HepG2 (cell line): ENCODE measurements at regions not wholly inside any gene's neighbourhood (a gene's known extent, or its start where the extent isn't known, plus 50 kb on each side); places are given as distances from the start of the nearest gene placed in this dataset.
A peak's percentile ranks its signal among the peaks of the same experiment; 100 is the strongest.

Experiments
- ATAC-seq: fragments of 200-7000 bp; cut with Tn5 transposase; 3 replicates; pipeline ENCODE4 v1.9.1; 2020; ENCODE audit warnings: mild to moderate bottlenecking, moderate library complexity
- BruUV-seq: library from RNA; stranded (reverse); fragments of 400-500 nt; replicated peaks from 2 replicates; lab custom pipeline; 2021; lab: Mats Ljungman, UMichigan
- CTCF ChIA-PET: fragments of 300-600 bp; formaldehyde crosslinking; extraction: SDS; loops from one replicate; lab custom pipeline; 2021; ENCODE audit warnings: low total read pairs, inconsistent platforms, low intra/inter-chr PET ratio; lab: Yijun Ruan, JAX
- POLR2A ChIA-PET: fragments of 350-600 bp; sonication (Branson Sonifier 250); formaldehyde crosslinking; loops from one replicate; lab custom pipeline; 2020; ENCODE audit warnings: antibody characterized with exemption, inconsistent platforms; lab: Yijun Ruan, JAX
- DNase-seq: peaks from one replicate; pipeline ENCODE4 v3.0.0-alpha.2; 2015; ENCODE audit warnings: low spot score
- FAIRE-seq: peaks from 3 replicates; lab custom pipeline; 2011; peaks lifted over from hg19 to GRCh38; lab: Jason Lieb, UNC
- H2AFZ ChIP-seq: one replicate; pipeline ENCODE4 v1.6.1; 2011; ENCODE audit warnings: low read length, inconsistent platforms
- H3K27ac ChIP-seq: fragments of 300-600 bp; 3 replicates; pipeline ENCODE4 v1.8.0; 2011; ENCODE audit warnings: mixed run types, mild to moderate bottlenecking, mixed read lengths, low read length, inconsistent platforms; ENCODE audit not compliant: insufficient read depth; ENCODE audit errors: extremely low read length
- H3K27me3 ChIP-seq, 2 experiments: fragments of 200-600 bp in 1 of 2; 2 replicates in 1 of 2; 3 replicates in 1 of 2; pipeline versions ENCODE4 v1.6.0 to v1.8.0; 2011; ENCODE audit warnings: low read length in 2 of 2, mild to moderate bottlenecking in 2 of 2, moderate library complexity in 2 of 2, inconsistent platforms in 1 of 2; ENCODE audit not compliant: insufficient read depth in 2 of 2, control insufficient read depth in 1 of 2
- H3K36me3 ChIP-seq, 2 experiments: fragments of 200-600 bp in 1 of 2; replicated peaks in 1 of 2; 2 replicates in 1 of 2; 3 replicates in 1 of 2; pipeline versions ENCODE4 v1.5.1 to v1.8.0; 2011; ENCODE audit warnings: low read length in 2 of 2, inconsistent platforms in 1 of 2; ENCODE audit not compliant: insufficient read depth in 2 of 2, control insufficient read depth in 1 of 2
- H3K4me1 ChIP-seq: 2 replicates; pipeline ENCODE4 v1.5.1; 2012; ENCODE audit warnings: low read length, inconsistent platforms; ENCODE audit not compliant: insufficient read depth
- H3K4me2 ChIP-seq: 2 replicates; pipeline ENCODE4 v1.6.0; 2011; ENCODE audit warnings: low read depth, low read length, inconsistent platforms
- H3K4me3 ChIP-seq, 3 experiments: fragments of 200-600 bp in 1 of 3; sonication (generic), shearing (Covaris generic) in 1 of 3; replicated peaks in 1 of 3; 2 replicates each; pipeline ENCODE4 v1.5.1; 2011 to 2016; ENCODE audit warnings: low read length in 3 of 3, inconsistent platforms in 2 of 3, low read depth in 2 of 3, mild to moderate bottlenecking in 2 of 3, control low read depth in 1 of 3, mixed read lengths in 1 of 3; ENCODE audit not compliant: insufficient read depth in 1 of 3
- H3K79me2 ChIP-seq: one replicate; pipeline ENCODE4 v1.6.1; 2011; ENCODE audit warnings: low read length, inconsistent platforms; ENCODE audit not compliant: insufficient read depth
- H3K9ac ChIP-seq: 2 replicates; pipeline ENCODE4 v1.6.0; 2011; ENCODE audit warnings: mild to moderate bottlenecking, low read depth, low read length, inconsistent platforms; ENCODE audit not compliant: insufficient read depth
- H3K9me3 ChIP-seq: 2 replicates; pipeline ENCODE4 v1.5.1; 2012; ENCODE audit warnings: mild to moderate bottlenecking, low read length
- H4K20me1 ChIP-seq: 2 replicates; pipeline ENCODE4 v1.6.0; 2011; ENCODE audit warnings: inconsistent platforms, mild to moderate bottlenecking, low read length, moderate library complexity; ENCODE audit not compliant: insufficient read depth
- BHLHE40 ChIP-seq: IDR thresholded peaks from 2 replicates; pipeline ENCODE4 v1.6.1; 2011; ENCODE audit warnings: low read length, improper control_type of control experiment
- CREM ChIP-seq, 2 experiments: sonication (generic) in 1 of 2; formaldehyde crosslinking in 1 of 2; IDR thresholded peaks; 2 replicates each; pipeline versions ENCODE4 v1.4.0 to v1.6.1; 2016 to 2020; ENCODE audit warnings: antibody characterized with exemption in 1 of 2, mild to moderate bottlenecking in 1 of 2, missing genetic modification reagents in 1 of 2
- MAFF ChIP-seq: IDR thresholded peaks from 2 replicates; pipeline ENCODE4 v1.6.1; 2011; ENCODE audit warnings: low read depth, low read length, improper control_type of control experiment
- MAFK ChIP-seq, 2 experiments: IDR thresholded peaks in 1 of 2; conservative IDR thresholded peaks in 1 of 2; 2 replicates each; pipeline ENCODE4 v1.6.1; 2011; ENCODE audit warnings: improper control_type of control experiment in 2 of 2, low read length in 2 of 2
- REST ChIP-seq, 2 experiments: IDR thresholded peaks; 2 replicates each; pipeline ENCODE4 v1.6.1; 2011 to 2012; ENCODE audit warnings: low read length in 2 of 2, borderline replicate concordance in 1 of 2, low read depth in 1 of 2, mild to moderate bottlenecking in 1 of 2, moderate library complexity in 1 of 2
- ZNF296 ChIP-seq: sonication (generic); formaldehyde crosslinking; conservative IDR thresholded peaks from 2 replicates; pipeline ENCODE4 v1.5.0; 2020; ENCODE audit warnings: mild to moderate bottlenecking, missing genetic modification reagents
- ZNF572 ChIP-seq: sonication (generic); formaldehyde crosslinking; IDR thresholded peaks from 2 replicates; pipeline ENCODE4 v1.5.1; 2020; ENCODE audit warnings: mild to moderate bottlenecking, missing genetic modification reagents
- WGBS: methylation state at CpG from one replicate; pipeline ENCODE4 v1.1.6; 2017; ENCODE audit warnings: low lambda C conversion rate; 5-methylcytosine and 5-hydroxymethylcytosine counted together
- in situ Hi-C: cut with HindIII; loops from 2 replicates; pipeline ENCODE4 v1.10.0; 2017; ENCODE audit warnings: low pct_unique_long_range_greater_than_20kb; ENCODE audit not compliant: extremely low pct_ligation_motif_present
- intact Hi-C: fragments of 100-400 bp; cut with micrococcal nuclease; formaldehyde crosslinking; loops from one replicate; pipeline ENCODE4 v1.10.0; 2022; ENCODE audit not compliant: unreplicated experiment
- TF ChIP-seq, protein P1 (sequence below): sonication (generic); formaldehyde crosslinking; IDR thresholded peaks from 2 replicates; pipeline ENCODE4; 2020; ENCODE audit warnings: missing genetic modification reagents, mild to moderate bottlenecking, borderline replicate concordance

DNA sequence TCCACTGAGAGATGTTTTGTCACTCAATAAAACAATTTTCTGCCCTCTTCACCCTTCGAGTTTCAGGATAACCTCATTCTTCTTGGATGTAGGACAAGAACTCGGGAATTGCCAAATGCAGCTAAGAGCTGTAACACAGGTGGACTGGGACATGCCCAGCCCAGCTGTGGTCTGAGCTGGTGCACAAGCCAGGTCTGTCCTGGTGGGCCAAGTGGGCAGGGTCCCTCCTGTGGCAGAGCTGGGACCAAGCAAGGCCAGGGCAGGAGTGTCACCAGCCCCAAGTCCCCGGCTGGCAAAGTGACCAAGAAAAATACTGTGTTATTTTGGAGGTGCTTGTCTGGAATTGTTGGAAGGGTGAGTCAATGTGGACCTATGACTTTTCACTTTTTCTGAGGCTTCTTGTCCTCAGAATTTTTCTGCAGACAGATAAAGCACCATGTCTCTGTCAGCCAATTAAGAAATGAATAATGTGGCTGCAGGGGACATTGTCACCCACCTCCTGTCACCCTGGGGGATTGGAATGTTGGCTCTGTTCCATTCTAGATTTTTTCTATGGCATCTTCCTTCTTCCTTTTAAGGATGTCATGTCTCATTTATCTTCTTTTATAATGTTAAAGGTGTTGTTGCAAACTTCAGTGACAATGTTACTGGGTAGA is 645.2 kb upstream of the EPHA6 start:
- intact Hi-C loops (no loop called here), in situ Hi-C loops (no loop called here)
- no peak for DNase-seq
- H3K9me3 ChIP-seq: peaks cover 9% of the 10 kb centered on the region; the same call in 1 of the 2 replicates
- H3K4me3 ChIP-seq: no peak overlapping the region
- H3K4me2 ChIP-seq: no peak overlapping the region
- H3K4me1 ChIP-seq: no peaks in the 10 kb centered on the region
- ChIA-PET POLR2A (no interaction called here), CTCF (no interaction called here)
- 0% methylated on average over 3 of the region's 3 CpGs for WGBS
- no TSS peak for BruUV-seq
- H3K79me2 ChIP-seq: no peaks in the 10 kb centered on the region
- H2AFZ ChIP-seq: no peak overlapping the region
- no peaks in the 10 kb centered on the region for H3K27me3 ChIP-seq
- ATAC-seq: no peak
- no peaks in the 10 kb centered on the region for H4K20me1 ChIP-seq
- H3K27ac ChIP-seq: no peak overlapping the region
- no peak overlapping the region for H3K9ac ChIP-seq
- H3K36me3 ChIP-seq: no peaks in the 10 kb centered on the region
- TF ChIP-seq CREM (IDR thresholded peaks at IDR 0.05): no peak
- TF ChIP-seq CREM (CRISPR knock-in tag; IDR thresholded peaks at IDR 0.05): no peak
- TF ChIP-seq ZNF296 (CRISPR knock-in tag): no peak
- TF ChIP-seq, protein P1, sequence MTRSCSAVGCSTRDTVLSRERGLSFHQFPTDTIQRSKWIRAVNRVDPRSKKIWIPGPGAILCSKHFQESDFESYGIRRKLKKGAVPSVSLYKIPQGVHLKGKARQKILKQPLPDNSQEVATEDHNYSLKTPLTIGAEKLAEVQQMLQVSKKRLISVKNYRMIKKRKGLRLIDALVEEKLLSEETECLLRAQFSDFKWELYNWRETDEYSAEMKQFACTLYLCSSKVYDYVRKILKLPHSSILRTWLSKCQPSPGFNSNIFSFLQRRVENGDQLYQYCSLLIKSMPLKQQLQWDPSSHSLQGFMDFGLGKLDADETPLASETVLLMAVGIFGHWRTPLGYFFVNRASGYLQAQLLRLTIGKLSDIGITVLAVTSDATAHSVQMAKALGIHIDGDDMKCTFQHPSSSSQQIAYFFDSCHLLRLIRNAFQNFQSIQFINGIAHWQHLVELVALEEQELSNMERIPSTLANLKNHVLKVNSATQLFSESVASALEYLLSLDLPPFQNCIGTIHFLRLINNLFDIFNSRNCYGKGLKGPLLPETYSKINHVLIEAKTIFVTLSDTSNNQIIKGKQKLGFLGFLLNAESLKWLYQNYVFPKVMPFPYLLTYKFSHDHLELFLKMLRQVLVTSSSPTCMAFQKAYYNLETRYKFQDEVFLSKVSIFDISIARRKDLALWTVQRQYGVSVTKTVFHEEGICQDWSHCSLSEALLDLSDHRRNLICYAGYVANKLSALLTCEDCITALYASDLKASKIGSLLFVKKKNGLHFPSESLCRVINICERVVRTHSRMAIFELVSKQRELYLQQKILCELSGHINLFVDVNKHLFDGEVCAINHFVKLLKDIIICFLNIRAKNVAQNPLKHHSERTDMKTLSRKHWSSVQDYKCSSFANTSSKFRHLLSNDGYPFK (CRISPR knock-in tag): no peak
- no peak for TF ChIP-seq ZNF572 (CRISPR knock-in tag)
- FAIRE-seq: no peak

DNA sequence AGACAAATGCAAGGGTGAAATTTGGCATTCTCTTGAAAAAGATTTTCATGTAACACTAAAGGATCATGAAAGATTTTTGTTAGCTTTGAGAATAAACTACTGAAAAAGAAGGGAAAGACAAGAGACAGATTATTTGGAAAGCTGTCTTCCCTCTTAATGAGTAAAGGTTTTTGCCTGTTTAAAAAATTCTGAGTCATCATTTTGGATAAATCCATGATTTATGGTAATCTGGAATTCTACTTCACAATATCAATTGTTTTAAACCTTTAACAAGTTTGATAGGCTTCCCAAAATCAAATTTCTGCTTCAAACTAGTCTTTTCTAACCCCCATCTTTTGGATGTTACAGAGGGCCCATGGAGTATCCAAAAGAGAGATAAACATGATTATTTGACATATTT is 641.5 kb upstream of the EPHA6 start:
- Histone ChIP-seq H4K20me1 (no peaks in the 10 kb centered on the region), H3K79me2 (no peaks in the 10 kb centered on the region), H3K36me3 (no peaks in the 10 kb centered on the region), H3K4me2 (no peak overlapping the region), H2AFZ (no peak overlapping the region), H3K9me3 (peaks cover 11% of the 10 kb centered on the region; the same call in 1 of the 2 replicates), H3K4me1 (no peaks in the 10 kb centered on the region), H3K4me3 (no peak overlapping the region), H3K27ac (no peak overlapping the region), H3K9ac (no peak overlapping the region), H3K27me3 (no peaks in the 10 kb centered on the region)
- intact Hi-C loops (no loop called here), in situ Hi-C loops (no loop called here)
- ChIA-PET POLR2A (no interaction called here), CTCF (no interaction called here)
- ATAC-seq: no peak
- no peak for TF ChIP-seq REST (IDR thresholded peaks at IDR 0.05; ENCODE audit: borderline replicate concordance in 1 of 2, low read depth in 1 of 2, low read length in 2 of 2)
- peak; percentile 32; the same call in 1 of the 2 replicates for TF ChIP-seq MAFF
- TF ChIP-seq BHLHE40: no peak
- peak; percentile 20 to 68; a peak in 2 of 4 replicates for TF ChIP-seq MAFK (conservative IDR thresholded peaks at IDR 0.05 in 1 of 2, IDR thresholded peaks at IDR 0.05 in 1 of 2; ENCODE audit: low read length in 2 of 2)
- BruUV-seq: no TSS peak
- no peak for FAIRE-seq
- no peak for DNase-seq
